ENCODE measurements at regions not wholly inside any gene's neighbourhood (a gene's known extent, or its start where the extent isn't known, plus 50 kb on each side); places are given as distances from the start of the nearest gene placed in this dataset.
"Not testable (repeated sequence)": the region's sequence is repeated elsewhere in the genome, so short reads cannot be mapped to it uniquely, and the experiment has no call there.

DNA sequence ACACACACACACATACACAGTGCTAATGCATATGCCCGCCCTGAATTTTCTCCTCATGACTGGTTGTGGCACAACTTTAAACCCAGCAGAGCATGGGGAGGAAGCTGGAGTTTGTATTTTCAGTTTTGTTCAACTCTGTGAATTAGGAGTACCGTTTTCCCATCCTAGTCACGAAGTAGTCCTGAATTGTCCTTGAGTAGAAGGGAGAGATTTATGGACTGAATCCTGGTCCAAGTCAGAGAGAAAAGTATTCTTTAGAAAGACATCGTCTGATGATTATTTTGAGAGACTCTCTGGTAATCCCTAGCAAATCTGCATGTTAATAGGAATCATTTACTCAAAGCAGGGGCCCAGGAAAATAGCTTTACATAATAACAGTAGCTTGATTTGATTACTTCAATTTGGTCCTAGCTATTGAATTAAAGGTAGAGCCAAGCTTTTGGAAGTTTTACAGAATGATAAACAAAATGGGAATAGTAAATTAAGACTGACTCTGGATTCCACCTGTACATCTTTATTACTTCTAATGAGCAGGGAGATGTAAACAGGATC lies 60.5 kb upstream of the OLIG2 start:
- Mint-ChIP-seq H3K36me3 (ENCODE audit: insufficient read depth, unreplicated experiment) (no peaks in the 10 kb centered on the region), H3K4me3 (ENCODE audit: unreplicated experiment) (no peak overlapping the region), H3K4me1 (ENCODE audit: insufficient read depth, unreplicated experiment) (no peaks in the 10 kb centered on the region), H3K9me3 (ENCODE audit: unreplicated experiment) (no peaks in the 10 kb centered on the region), H3K27me3 (ENCODE audit: insufficient read depth, unreplicated experiment) (peaks cover 99% of the 10 kb centered on the region), H3K27ac (ENCODE audit: low read depth, unreplicated experiment) (no peak overlapping the region)
- intact Hi-C loops (cut with micrococcal nuclease): no loop called here
- TF ChIP-seq, protein P1, sequence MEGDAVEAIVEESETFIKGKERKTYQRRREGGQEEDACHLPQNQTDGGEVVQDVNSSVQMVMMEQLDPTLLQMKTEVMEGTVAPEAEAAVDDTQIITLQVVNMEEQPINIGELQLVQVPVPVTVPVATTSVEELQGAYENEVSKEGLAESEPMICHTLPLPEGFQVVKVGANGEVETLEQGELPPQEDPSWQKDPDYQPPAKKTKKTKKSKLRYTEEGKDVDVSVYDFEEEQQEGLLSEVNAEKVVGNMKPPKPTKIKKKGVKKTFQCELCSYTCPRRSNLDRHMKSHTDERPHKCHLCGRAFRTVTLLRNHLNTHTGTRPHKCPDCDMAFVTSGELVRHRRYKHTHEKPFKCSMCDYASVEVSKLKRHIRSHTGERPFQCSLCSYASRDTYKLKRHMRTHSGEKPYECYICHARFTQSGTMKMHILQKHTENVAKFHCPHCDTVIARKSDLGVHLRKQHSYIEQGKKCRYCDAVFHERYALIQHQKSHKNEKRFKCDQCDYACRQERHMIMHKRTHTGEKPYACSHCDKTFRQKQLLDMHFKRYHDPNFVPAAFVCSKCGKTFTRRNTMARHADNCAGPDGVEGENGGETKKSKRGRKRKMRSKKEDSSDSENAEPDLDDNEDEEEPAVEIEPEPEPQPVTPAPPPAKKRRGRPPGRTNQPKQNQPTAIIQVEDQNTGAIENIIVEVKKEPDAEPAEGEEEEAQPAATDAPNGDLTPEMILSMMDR (IDR thresholded peaks at IDR 0.05; ENCODE audit: unreplicated experiment): no peak
- BruUV-seq (replicated peaks): no TSS peak
- CTCF ChIA-PET: interaction anchor here (1.2 kb wide), 1 partner anchor 9 kb away, joined by 5 read pairs; no protein-coding TSS in a partner anchor
- no peak for DNase-seq (ENCODE audit: unreplicated experiment)
- POLR2A ChIA-PET: no interaction called here

DNA sequence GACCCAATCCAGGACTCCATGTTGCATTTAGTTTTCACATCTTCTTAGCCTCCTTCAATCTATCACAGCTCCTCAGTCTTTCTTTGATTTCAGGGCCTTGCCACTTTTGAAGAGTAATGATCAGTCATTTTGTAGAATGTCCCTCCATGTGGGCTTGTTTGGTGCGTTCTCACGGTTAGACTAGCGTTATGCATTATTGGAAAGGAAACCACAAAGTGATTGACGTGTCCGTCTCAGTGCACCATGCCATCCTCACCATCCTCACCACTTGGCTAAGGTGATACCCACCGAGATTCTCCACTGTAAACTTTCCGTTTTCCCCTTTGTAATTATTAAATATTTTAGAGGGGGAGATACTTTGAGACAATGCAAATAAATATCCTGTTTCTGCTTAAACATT lies 59.6 kb upstream of the OLIG2 start:
- Mint-ChIP-seq H3K27me3 (ENCODE audit: insufficient read depth, unreplicated experiment) (peaks cover 96% of the 10 kb centered on the region), H3K4me1 (ENCODE audit: insufficient read depth, unreplicated experiment) (no peaks in the 10 kb centered on the region), H3K36me3 (ENCODE audit: insufficient read depth, unreplicated experiment) (no peaks in the 10 kb centered on the region), H3K9me3 (ENCODE audit: unreplicated experiment) (no peaks in the 10 kb centered on the region), H3K4me3 (ENCODE audit: unreplicated experiment) (no peak overlapping the region), H3K27ac (ENCODE audit: low read depth, unreplicated experiment) (no peak overlapping the region)
- TF ChIP-seq, protein P1 (IDR thresholded peaks at IDR 0.05; ENCODE audit: unreplicated experiment): no peak
- BruUV-seq (replicated peaks): no TSS peak
- ChIA-PET POLR2A (no interaction called here), CTCF (interaction anchor here (0.6 to 1.2 kb wide), 2 partner anchors 8 to 237 kb away, joined by 3 to 5 read pairs; no protein-coding TSS in a partner anchor)
- intact Hi-C loops (cut with micrococcal nuclease): no loop called here
- DNase-seq (ENCODE audit: unreplicated experiment): no peak

DNA sequence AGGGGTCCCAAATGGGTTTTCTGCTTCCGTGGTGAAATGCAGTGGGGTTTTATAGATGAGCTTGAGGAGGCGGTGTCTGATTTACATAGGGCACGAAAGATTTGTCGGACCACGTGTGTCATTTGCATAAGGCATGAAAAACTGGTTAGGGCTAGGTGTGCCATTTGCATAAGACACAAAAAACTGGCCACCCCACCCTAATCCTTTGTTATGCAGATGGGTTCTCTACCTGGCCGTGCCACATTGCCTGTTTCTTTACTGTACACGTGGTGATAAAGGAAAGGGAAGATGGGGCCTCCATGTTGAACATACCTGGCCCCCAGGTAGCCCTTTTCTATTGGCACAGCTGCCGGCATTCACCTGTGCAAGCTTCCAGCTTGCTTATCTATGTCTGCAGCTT lies 57.6 kb upstream of the OLIG2 start:
- H3K36me3 Mint-ChIP-seq (ENCODE audit: insufficient read depth, unreplicated experiment); POLR2A ChIA-PET; H3K27ac Mint-ChIP-seq (ENCODE audit: low read depth, unreplicated experiment); DNase-seq (ENCODE audit: unreplicated experiment); H3K4me3 Mint-ChIP-seq (ENCODE audit: unreplicated experiment); CTCF ChIA-PET; BruUV-seq (replicated peaks); H3K9me3 Mint-ChIP-seq (ENCODE audit: unreplicated experiment); H3K4me1 Mint-ChIP-seq (ENCODE audit: insufficient read depth, unreplicated experiment); intact Hi-C loops (cut with micrococcal nuclease): not testable (repeated sequence)
- peaks cover 96% of the 10 kb centered on the region for H3K27me3 Mint-ChIP-seq (ENCODE audit: insufficient read depth, unreplicated experiment)

DNA sequence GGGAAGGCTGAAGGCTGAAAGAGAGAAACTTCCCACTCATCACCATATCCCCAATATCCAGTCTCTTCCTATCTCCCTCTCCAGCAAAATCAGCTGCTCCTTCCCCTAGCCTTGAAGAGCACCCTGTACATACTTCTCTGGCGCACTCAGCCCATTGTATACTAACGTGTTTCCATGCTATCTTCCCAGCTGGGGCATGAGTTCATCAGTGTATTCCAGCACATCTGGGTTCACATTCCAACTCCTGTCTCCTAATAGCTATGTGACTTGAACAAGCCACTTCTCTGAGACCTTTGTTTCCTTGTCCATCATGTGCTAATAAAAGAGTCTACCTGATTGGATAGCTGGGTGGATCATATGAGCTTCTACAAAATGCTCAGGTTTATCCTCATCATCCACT lies 51.1 kb upstream of the OLIG2 start:
- no peaks in the 10 kb centered on the region for H3K4me1 Mint-ChIP-seq (ENCODE audit: insufficient read depth, unreplicated experiment)
- H3K27ac Mint-ChIP-seq (ENCODE audit: low read depth, unreplicated experiment): no peak overlapping the region
- ChIA-PET CTCF (interaction anchor here (1.2 to 1.7 kb wide), 2 partner anchors 9 to 20 kb away, joined by 5 to 8 read pairs; no protein-coding TSS in a partner anchor), POLR2A (no interaction called here)
- H3K9me3 Mint-ChIP-seq (ENCODE audit: unreplicated experiment): no peaks in the 10 kb centered on the region
- H3K27me3 Mint-ChIP-seq (ENCODE audit: insufficient read depth, unreplicated experiment): peaks cover 98% of the 10 kb centered on the region
- H3K4me3 Mint-ChIP-seq (ENCODE audit: unreplicated experiment): no peak overlapping the region
- intact Hi-C loops (cut with micrococcal nuclease): no loop called here
- TF ChIP-seq, protein P1 (IDR thresholded peaks at IDR 0.05; ENCODE audit: unreplicated experiment): no peak
- no TSS peak for BruUV-seq (replicated peaks)
- H3K36me3 Mint-ChIP-seq (ENCODE audit: insufficient read depth, unreplicated experiment): no peaks in the 10 kb centered on the region
- DNase-seq (ENCODE audit: unreplicated experiment): no peak

Data from MCF 10A (cell line).